Amniotic epithelial cell (primary cell): ENCODE measurements at regions not wholly inside any gene's neighbourhood (a gene's known extent, or its start where the extent isn't known, plus 50 kb on each side); places are given as distances from the start of the nearest gene placed in this dataset.
"Not testable (repeated sequence)": the region's sequence is repeated elsewhere in the genome, so short reads cannot be mapped to it uniquely, and the experiment has no call there.

Experiments
- DNase-seq: peaks from one replicate; pipeline ENCODE4 v3.0.0-alpha.2; 2010; ENCODE audit warnings: low read depth

DNA sequence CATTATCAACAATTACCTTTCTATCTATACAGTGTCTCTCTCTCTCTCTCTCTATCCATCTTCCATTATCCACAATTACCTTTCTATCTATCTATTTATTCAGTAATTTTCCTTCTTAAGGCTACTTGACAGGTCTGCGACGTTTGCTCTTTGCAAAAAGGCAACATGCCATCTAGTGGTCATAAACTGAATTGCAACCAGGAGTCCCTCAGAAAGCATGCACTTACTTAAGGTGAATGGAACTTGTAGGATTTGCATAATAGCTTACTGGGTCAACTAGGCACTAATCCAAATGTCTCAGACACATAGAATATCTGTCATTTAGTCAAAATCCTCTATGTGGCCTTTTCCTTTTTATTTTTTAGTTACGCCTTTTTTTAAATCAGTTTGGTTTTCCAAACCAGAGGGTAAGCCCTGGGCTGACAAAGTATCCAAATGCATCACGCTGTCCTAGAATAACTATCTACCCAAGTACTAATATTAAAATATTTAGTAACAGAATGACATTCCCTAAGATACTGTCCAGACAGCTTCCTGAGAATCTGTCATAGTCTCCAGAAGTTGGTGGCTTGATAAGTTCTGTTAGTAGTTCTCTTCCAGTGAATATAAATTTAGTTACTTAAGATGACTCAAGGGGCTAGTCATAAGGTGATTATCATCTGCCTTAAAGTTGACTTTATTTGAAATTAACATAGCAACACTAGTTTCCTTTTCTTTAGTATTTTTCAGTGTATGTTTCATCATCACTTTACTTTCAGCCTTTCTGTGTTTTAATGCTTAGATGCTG lies 208.3 kb downstream of the PPP1R3A start:
- DNase-seq, result peak; percentile 85

DNA sequence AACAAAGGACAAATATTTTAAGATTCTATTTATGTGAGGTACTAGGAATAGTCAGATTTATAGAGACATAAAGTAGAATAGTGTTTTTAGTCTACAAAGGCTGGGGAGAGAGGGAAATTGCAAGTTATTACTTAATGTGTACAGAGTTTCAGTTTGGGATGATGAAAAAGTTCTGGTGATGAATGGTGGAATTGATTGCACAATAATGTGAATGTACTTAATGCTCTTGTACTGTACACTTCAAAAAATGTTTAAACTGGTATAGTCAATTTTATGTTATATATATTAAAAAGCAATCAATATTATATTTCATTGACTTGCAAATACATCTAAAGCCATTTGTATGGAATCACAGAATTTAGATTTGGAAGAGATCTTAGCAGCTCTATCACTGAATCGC lies 213.4 kb downstream of the PPP1R3A start:
- DNase-seq, result peak; percentile 38

GRCh38 chr7:113698556-113699220 lies 220.1 kb downstream of the PPP1R3A start:
- peak; percentile 27 for DNase-seq

DNA sequence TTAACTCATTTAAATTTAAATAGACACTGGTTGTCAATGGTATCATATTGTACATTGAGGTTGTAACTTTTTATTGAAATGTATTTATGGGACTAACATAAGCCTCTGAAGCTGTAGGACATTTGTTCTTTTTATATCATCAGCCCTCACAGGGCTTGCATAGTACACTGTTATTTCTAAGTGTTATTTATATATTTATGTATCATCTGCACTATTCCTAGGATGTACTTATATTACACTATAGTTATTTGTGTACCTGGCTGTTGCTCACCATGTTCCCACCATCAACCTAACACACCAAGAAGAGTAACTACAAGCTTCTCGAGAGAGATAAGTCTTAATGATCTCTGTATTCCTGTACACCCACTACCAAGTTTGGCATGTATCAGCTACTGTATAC lies 224.7 kb downstream of the PPP1R3A start:
- no peak for DNase-seq

- no peak for DNase-seq
These were observed 234.6 kb downstream of the PPP1R3A start for GRCh38 chr7:113684165-113684564.

GRCh38 chr7:113677811-113678210 lies 241.0 kb downstream of the PPP1R3A start:
- no peak for DNase-seq

DNA sequence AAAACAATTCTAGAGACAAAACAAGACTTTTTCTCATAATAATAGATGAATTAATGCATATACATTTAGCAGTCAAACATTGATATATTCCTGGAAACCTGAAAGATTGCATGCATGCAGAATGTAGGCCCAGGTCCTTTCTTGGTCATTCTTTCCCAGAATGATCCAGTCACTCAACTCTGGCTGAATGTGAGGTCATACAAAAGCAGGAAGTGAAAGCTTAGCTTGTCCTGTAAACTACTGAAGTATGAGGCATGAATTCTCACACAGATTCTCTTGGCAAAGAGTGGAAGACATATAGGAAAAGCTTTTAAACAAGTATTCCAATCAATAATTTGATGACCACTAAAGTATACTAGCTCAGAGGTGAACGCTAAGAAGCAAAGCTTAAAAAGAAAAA lies 253.9 kb downstream of the PPP1R3A start:
- DNase-seq, result peak; percentile 6

DNA sequence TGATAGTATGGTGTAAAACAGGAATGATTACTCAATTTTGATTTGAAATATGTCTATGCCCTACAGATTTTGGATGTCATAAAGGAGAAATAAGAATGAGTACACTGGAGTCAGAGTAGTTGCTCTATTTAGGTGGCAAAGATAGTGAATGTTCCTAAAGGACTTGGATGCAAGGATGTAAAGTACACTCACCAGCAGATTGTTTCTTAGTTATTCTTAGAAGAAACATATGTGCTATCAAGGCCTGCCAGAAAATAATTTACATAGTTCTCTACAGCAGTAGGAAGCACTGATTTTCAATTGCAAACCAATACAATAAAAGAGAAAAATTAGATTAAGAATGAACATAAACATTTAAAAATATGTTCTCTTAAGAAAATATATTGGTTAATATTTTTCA lies 259.4 kb downstream of the PPP1R3A start:
- DNase-seq, result no peak

GRCh38 chr7:113657603-113658002 lies 261.2 kb downstream of the PPP1R3A start:
- no peak for DNase-seq

GRCh38 chr7:113652501-113652900 lies 266.3 kb downstream of the PPP1R3A start:
- DNase-seq, result peak; percentile 70

- no peak for DNase-seq
These were observed 269.3 kb downstream of the PPP1R3A start for GRCh38 chr7:113649556-113649955.

DNA sequence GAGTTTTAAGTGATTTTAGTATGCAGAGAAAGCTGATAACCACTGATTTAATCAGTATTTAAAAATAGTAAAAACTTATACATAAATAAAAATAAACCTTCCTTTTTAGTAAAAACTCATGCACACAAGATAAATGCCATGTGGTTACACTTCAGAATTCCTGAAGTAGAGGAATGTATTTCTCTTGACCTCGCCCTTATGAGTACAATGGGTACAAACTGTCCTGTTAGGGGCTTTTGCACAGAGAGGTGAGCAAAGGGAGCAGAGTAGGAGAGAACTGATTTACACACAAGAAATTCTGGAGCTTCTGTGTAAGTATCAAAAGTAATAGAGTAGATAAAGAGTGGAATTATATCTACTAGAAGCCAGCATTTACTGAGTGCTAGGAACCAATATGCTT lies 279.6 kb downstream of the PPP1R3A start:
- DNase-seq, result peak; percentile 11

DNA sequence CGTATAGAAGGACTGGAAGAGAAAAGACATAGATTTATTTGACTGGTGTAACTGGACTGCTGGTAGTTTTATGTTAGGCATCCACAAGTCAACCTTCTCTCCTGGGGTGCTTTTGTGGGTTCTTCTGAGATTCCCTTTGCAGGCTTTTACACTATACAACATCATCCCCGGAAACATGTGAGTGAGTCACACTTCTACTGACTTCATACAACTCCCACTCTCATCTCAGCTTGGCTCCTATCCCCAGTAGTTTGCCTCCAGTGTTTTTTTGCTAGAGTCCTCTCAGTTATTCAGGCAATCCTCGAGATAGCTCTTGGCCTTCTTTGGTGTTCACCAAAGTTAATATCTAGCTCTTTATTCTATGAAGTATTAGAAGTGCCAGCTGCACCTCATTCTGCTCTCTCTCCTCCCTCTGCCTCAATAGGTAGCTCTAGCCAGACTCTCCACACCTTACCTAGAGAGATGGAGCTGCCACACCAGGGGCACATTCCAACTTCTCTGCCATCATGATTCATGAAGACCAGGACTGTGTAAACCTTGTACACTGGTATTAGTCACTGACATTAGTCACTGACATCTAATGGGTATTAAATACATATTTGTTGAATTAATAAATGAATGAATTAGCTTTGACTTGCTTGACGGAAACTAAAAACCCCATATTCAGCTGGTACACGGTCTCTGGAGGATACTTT lies 281.9 kb downstream of the PPP1R3A start:
- DNase-seq, result peak; percentile 61

DNA sequence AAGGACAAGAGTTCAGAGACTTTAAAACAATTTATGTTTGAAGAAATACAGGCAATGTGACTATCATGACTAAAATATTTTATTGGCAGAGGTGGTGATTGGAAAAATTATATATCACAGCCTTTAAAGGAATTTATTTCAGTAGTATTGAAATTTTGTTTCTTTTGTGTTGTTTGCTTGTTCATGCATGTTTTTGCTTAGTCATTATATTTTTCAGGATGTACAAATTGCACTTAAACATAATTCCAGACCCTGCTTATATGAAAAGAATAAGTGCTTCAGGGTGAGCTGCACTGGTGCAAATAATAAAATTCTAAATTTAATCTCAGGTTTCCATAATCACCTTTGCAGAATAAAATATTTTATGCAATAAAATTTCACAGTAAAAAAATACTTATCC lies 283.3 kb downstream of the PPP1R3A start:
- DNase-seq, result no peak

DNA sequence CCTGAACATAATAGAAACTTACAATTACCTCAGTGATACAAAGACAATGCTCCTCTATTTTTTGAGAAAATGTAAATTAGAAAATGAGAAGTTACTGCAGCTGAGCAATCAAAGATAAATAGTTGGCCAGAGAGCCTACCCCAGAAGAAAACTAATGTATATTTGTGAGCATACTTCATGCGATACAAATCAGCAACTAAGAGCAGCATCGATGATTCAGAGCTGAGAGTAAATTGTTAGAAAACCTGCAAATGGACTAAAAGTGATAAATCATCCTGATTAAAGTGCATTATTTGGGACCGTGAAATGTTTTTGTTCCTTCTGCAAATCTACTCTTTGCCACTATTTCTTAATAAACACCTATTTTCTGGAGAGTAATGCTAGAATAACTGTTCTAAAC lies 285.7 kb downstream of the PPP1R3A start:
- DNase-seq, result no peak

DNA sequence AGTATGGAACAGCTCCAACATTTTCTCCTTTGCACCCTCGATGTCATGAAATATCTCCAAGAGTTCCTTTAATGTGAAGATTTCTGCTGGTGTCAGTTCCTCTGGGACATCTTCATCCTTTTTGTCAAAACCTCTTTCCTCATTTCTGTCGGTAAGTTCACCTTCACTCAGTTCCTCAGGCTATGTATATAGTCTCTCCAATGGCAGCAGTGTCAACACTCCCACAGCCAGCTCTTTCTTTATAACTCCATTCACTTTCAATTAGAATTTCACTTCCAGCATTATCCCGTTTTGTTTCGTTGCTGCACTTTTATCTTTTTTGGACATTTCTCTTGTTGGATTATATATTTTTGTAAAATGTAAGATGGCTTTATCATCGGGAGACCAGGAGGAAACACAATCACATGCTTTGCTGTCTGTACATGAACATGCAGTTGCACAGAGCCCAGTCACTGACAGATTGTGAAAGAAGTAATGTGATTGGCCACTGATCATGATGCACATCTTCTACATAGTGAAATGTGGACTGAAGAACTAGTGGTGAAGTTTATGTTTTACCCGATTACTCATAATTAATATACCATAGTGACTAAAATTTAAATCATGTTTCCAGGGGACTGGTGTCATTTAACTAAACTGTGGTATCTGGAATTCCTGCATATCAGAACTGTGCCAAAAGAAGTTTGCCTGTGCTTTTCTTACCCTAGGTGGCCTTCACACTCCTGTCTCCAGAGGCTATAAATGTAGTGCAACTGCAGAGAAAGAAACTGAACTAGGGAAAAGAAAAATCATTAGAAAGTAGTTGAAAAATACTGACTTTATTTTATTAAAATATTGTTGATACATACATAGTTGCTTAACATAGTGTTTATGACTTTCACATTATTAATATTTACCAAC lies 289.6 kb downstream of the PPP1R3A start:
- DNase-seq, result peak; percentile 18

GRCh38 chr7:113625494-113626102 lies 293.2 kb downstream of the PPP1R3A start:
- DNase-seq, result no peak

- DNase-seq, result no peak
These were observed 296.0 kb downstream of the PPP1R3A start for GRCh38 chr7:113622796-113623195.

GRCh38 chr7:113610572-113610971 lies 308.2 kb downstream of the PPP1R3A start:
- DNase-seq, result no peak

GRCh38 chr7:113608782-113609181 lies 310.0 kb downstream of the PPP1R3A start:
- DNase-seq, result no peak

DNA sequence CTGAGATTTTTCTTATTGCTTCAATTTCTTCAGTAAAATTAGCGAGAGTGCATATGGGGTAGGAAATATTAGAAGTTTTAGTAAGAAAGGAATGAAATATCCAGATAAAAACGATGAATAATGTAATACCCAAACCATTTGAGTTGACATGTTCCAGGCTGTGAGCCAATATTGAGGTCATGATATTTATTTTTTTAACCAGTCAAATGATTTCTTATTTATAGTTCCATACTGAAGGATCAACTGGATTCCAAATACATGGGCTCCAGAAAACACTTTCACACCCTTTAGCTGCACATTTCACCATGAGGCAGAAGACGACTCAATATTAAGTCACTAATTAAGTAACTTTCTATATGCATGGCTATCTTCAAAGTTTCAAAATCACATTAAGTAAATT lies 312.5 kb downstream of the PPP1R3A start:
- no peak for DNase-seq

DNA sequence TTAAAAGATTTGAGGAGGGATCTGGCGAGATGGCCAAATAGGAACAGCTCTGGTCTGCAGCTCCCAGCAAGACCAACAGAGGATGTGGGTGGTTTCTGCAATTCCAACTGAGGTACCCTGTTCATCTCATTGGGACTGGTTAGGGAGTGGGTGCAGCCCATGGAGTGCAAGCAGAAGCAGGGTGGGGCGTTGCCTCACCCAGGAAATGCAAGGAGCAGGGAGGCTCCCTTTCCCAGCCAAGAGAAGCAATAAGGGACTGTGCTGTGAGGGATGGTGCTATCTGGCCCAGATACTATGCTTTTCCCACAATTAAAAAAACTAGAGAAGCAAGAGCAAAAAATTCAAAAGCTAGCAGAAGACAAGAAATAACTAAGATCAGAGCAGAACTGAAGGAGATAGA lies 318.4 kb downstream of the PPP1R3A start:
- not testable (repeated sequence) for DNase-seq
